Activated naive CD8-positive, alpha-beta T cell treated with anti-CD3 and anti-CD28 coated beads, Interleukin-2, amount 10 ng/mL, durations not matched to agents 7 days and 5 days (primary cell): ENCODE measurements at regions not wholly inside any gene's neighbourhood (a gene's known extent, or its start where the extent isn't known, plus 50 kb on each side); places are given as distances from the start of the nearest gene placed in this dataset.

Experiments
- ATAC-seq: fragments of 150-1000 bp; cut with Tn5 transposase; one replicate; pipeline ENCODE4 v1.10.0; 2021; ENCODE audit warnings: low read depth, moderate library complexity
- POLR2A ChIA-PET: fragments of 350-600 bp; sonication (Branson Sonifier 250); formaldehyde crosslinking; loops from one replicate; lab custom pipeline; 2021; ENCODE audit warnings: antibody characterized with exemption; lab: Charles Lee
- DNase-seq: peaks from one replicate; pipeline ENCODE4 v3.0.0; 2021
- H3K27ac Mint-ChIP-seq: one replicate; pipeline ENCODE4 v1.8.0; 2022; ENCODE audit warnings: mild to moderate bottlenecking, mixed read lengths
- H3K27me3 Mint-ChIP-seq: one replicate; pipeline ENCODE4 v1.8.0; 2022; ENCODE audit warnings: mild to moderate bottlenecking, moderate library complexity, mixed read lengths
- H3K36me3 Mint-ChIP-seq: one replicate; pipeline ENCODE4 v1.8.0; 2021; ENCODE audit warnings: mild to moderate bottlenecking, mixed read lengths
- H3K4me1 Mint-ChIP-seq: one replicate; pipeline ENCODE4 v1.8.0; 2021; ENCODE audit warnings: mixed read lengths
- H3K4me3 Mint-ChIP-seq: one replicate; pipeline ENCODE4 v1.8.0; 2022; ENCODE audit warnings: mild to moderate bottlenecking, moderate library complexity, mixed read lengths
- H3K9me3 Mint-ChIP-seq: one replicate; pipeline ENCODE4 v1.8.0; 2021; ENCODE audit warnings: mixed read lengths

- Mint-ChIP-seq H3K4me3 (no peak overlapping the region), H3K4me1 (no peaks in the 10 kb centered on the region), H3K9me3 (peaks cover 3% of the 10 kb centered on the region), H3K27me3 (no peaks in the 10 kb centered on the region), H3K36me3 (no peaks in the 10 kb centered on the region), H3K27ac (no peak overlapping the region)
- no peak for ATAC-seq
- POLR2A ChIA-PET: no interaction called here
- DNase-seq: no peak
These were observed 1278.3 kb downstream of the SLC16A7 start for GRCh38 chr12:60874091-60874490.

GRCh38 chr12:60920841-60921495 lies 1325.1 kb downstream of the SLC16A7 start:
- Mint-ChIP-seq H3K27ac (no peak overlapping the region), H3K4me1 (no peaks in the 10 kb centered on the region), H3K4me3 (no peak overlapping the region), H3K9me3 (peaks cover 2% of the 10 kb centered on the region), H3K27me3 (no peaks in the 10 kb centered on the region), H3K36me3 (no peaks in the 10 kb centered on the region)
- no peak for DNase-seq
- POLR2A ChIA-PET: no interaction called here
- no peak for ATAC-seq

- ATAC-seq: no peak
- POLR2A ChIA-PET: no interaction called here
- no peaks in the 10 kb centered on the region for H3K4me1 Mint-ChIP-seq
- no peak overlapping the region for H3K4me3 Mint-ChIP-seq
- no peak for DNase-seq
- H3K27ac Mint-ChIP-seq: no peak overlapping the region
- H3K36me3 Mint-ChIP-seq: no peaks in the 10 kb centered on the region
- H3K27me3 Mint-ChIP-seq: no peaks in the 10 kb centered on the region
- H3K9me3 Mint-ChIP-seq: peaks cover 2% of the 10 kb centered on the region
These were observed 1325.7 kb downstream of the SLC16A7 start for GRCh38 chr12:60921541-60921940.

- ATAC-seq (no peak), DNase-seq (no peak)
- H3K27me3 Mint-ChIP-seq: no peaks in the 10 kb centered on the region
- H3K36me3 Mint-ChIP-seq: no peaks in the 10 kb centered on the region
- no peak overlapping the region for H3K27ac Mint-ChIP-seq
- no peaks in the 10 kb centered on the region for H3K4me1 Mint-ChIP-seq
- no peak overlapping the region for H3K4me3 Mint-ChIP-seq
- POLR2A ChIA-PET: no interaction called here
- H3K9me3 Mint-ChIP-seq: peaks cover 4% of the 10 kb centered on the region
These were observed 1330.4 kb downstream of the SLC16A7 start for GRCh38 chr12:60926256-60926655.

DNA sequence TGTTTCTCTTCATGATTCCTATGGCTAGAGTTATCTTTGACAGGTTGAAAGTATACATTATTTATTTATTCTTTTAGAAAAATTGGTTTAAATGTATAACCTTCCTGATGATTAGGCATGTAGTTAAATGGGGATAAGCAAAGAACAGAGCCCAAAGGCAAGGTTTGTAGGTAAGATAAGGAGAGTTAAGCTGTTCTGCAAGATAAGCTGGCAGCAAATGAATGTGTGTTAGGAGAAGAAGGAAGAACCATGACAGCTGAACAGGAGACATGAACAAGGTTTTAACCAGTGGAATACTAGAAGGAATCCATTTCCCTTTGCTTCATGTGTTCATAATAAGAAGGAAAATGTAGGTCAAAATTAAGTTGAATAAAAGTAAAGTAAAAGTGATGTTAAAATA lies 1330.1 kb upstream of the USP15 start:
- Mint-ChIP-seq H3K4me1 (no peaks in the 10 kb centered on the region), H3K27ac (no peak overlapping the region), H3K36me3 (no peaks in the 10 kb centered on the region), H3K27me3 (no peaks in the 10 kb centered on the region), H3K9me3 (peaks cover 6% of the 10 kb centered on the region), H3K4me3 (no peak overlapping the region)
- no peak for DNase-seq
- ATAC-seq: no peak
- POLR2A ChIA-PET: no interaction called here

GRCh38 chr12:60935981-60936761 lies 1324.0 kb upstream of the USP15 start:
- Mint-ChIP-seq H3K4me3 (no peak overlapping the region), H3K4me1 (no peaks in the 10 kb centered on the region), H3K36me3 (no peaks in the 10 kb centered on the region), H3K9me3 (peaks cover 6% of the 10 kb centered on the region), H3K27ac (no peak overlapping the region), H3K27me3 (no peaks in the 10 kb centered on the region)
- POLR2A ChIA-PET: no interaction called here
- DNase-seq (no peak), ATAC-seq (no peak)

DNA sequence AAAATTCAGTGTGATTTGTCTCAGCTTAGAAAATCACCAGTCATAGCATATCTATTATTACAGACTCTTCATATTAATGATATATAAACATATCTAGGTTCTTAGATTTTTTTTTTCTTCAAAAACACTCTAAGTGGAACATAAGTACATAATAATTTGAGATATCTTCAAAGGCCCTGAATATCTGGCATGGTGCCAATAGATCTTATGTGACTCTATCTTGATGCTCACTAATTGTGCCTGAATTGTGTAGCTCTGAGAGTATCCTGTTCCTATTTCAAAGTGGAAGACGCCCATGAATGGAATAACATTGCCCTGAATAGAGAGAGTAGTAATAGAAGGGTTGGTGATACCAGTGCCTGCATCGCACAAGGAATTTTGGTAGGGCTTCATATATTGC lies 1312.7 kb upstream of the USP15 start:
- POLR2A ChIA-PET: no interaction called here
- Mint-ChIP-seq H3K4me1 (no peaks in the 10 kb centered on the region), H3K36me3 (no peaks in the 10 kb centered on the region), H3K9me3 (peaks cover 2% of the 10 kb centered on the region), H3K27ac (no peak overlapping the region), H3K4me3 (no peak overlapping the region), H3K27me3 (no peaks in the 10 kb centered on the region)
- DNase-seq (no peak), ATAC-seq (no peak)

DNA sequence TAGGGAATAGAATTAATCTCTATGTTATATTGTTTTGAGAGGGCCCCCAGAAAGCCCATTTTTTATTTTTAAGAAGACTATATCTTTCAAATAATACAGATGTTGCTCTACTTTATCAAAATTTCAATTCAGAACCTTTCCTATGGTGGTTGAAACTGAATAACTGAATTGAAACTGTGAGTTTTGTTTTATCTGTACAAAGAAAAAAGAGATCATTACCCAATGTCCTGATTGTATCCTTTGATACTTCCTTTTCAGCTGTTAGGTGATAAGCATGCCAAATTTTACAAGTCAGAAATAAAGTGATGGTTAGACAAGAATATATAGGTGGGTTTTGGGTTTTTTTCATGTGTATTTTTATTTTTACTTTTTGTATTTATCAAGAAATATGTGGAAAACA lies 1293.1 kb upstream of the USP15 start:
- POLR2A ChIA-PET: no interaction called here
- no peaks in the 10 kb centered on the region for H3K36me3 Mint-ChIP-seq
- H3K9me3 Mint-ChIP-seq: no peaks in the 10 kb centered on the region
- no peaks in the 10 kb centered on the region for H3K4me1 Mint-ChIP-seq
- no peak overlapping the region for H3K27ac Mint-ChIP-seq
- no peaks in the 10 kb centered on the region for H3K27me3 Mint-ChIP-seq
- ATAC-seq (no peak), DNase-seq (no peak)
- no peak overlapping the region for H3K4me3 Mint-ChIP-seq

- no peak overlapping the region for H3K27ac Mint-ChIP-seq
- POLR2A ChIA-PET: no interaction called here
- no peaks in the 10 kb centered on the region for H3K4me1 Mint-ChIP-seq
- H3K4me3 Mint-ChIP-seq: no peak overlapping the region
- no peak for DNase-seq
- ATAC-seq: no peak
- no peaks in the 10 kb centered on the region for H3K27me3 Mint-ChIP-seq
- H3K9me3 Mint-ChIP-seq: peaks cover 5% of the 10 kb centered on the region
- H3K36me3 Mint-ChIP-seq: no peaks in the 10 kb centered on the region
These were observed 1282.2 kb upstream of the USP15 start for GRCh38 chr12:60977966-60978365.

DNA sequence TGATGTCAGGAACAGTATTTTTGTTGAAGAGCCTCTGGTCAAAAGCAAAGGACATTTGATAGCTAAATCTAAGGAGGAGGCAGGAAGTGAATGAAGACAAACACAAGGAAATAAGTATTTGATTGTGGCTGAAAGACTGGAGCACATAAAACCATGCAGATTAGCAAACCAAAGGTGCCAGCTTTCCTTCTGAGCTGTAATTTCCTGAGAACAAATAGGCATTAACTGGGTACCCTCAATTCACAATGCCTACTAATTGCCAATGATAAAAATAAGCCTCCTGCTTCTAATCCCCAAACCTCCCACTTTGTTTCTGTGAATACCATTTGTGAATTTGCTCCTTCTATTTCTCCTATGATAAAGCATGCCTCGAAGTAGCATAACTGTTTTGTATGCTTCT lies 1279.6 kb upstream of the USP15 start:
- POLR2A ChIA-PET: no interaction called here
- Mint-ChIP-seq H3K27me3 (no peaks in the 10 kb centered on the region), H3K36me3 (no peaks in the 10 kb centered on the region), H3K4me3 (no peak overlapping the region), H3K27ac (no peak overlapping the region), H3K9me3 (peaks cover 6% of the 10 kb centered on the region), H3K4me1 (no peaks in the 10 kb centered on the region)
- DNase-seq: no peak
- no peak for ATAC-seq

GRCh38 chr12:60981473-60981872 lies 1278.7 kb upstream of the USP15 start:
- ATAC-seq: no peak
- no peaks in the 10 kb centered on the region for H3K27me3 Mint-ChIP-seq
- DNase-seq: no peak
- H3K27ac Mint-ChIP-seq: no peak overlapping the region
- peaks cover 6% of the 10 kb centered on the region for H3K9me3 Mint-ChIP-seq
- POLR2A ChIA-PET: no interaction called here
- no peaks in the 10 kb centered on the region for H3K36me3 Mint-ChIP-seq
- no peak overlapping the region for H3K4me3 Mint-ChIP-seq
- no peaks in the 10 kb centered on the region for H3K4me1 Mint-ChIP-seq

DNA sequence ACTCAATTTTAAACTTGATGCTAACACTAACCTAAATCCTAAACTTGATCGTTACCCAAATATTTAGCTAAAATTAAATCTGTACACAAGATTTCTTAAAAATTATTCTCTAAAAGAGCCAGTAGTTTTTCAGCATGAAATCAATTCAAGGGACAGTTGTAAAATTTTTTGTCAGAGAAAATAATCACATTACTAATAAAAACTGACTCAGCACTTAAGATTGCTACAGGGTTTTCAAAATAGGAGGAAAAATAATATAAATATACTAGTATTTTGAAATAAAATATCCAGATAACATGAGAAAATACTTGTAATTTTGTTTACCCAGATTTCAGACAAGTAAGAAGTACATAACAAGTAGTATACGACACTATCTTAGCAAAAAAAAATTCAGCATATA lies 1268.1 kb upstream of the USP15 start:
- Mint-ChIP-seq H3K36me3 (no peaks in the 10 kb centered on the region), H3K4me1 (no peaks in the 10 kb centered on the region), H3K4me3 (no peak overlapping the region), H3K27me3 (no peaks in the 10 kb centered on the region), H3K9me3 (peaks cover 2% of the 10 kb centered on the region), H3K27ac (no peak overlapping the region)
- ATAC-seq: no peak
- no peak for DNase-seq
- POLR2A ChIA-PET: no interaction called here

GRCh38 chr12:60995256-60995825 lies 1264.9 kb upstream of the USP15 start:
- POLR2A ChIA-PET: no interaction called here
- ATAC-seq: no peak

GRCh38 chr12:60997869-60998378 lies 1262.3 kb upstream of the USP15 start:
- H3K9me3 Mint-ChIP-seq: peaks cover 4% of the 10 kb centered on the region
- ATAC-seq (no peak), DNase-seq (no peak)
- H3K27me3 Mint-ChIP-seq: no peaks in the 10 kb centered on the region
- H3K27ac Mint-ChIP-seq: no peak overlapping the region
- H3K36me3 Mint-ChIP-seq: no peaks in the 10 kb centered on the region
- POLR2A ChIA-PET: no interaction called here
- H3K4me3 Mint-ChIP-seq: no peak overlapping the region
- H3K4me1 Mint-ChIP-seq: no peaks in the 10 kb centered on the region

More at GRCh38 chr12:60995256-60995825, 1264.9 kb upstream of the USP15 start:
- H3K36me3 Mint-ChIP-seq: no peaks in the 10 kb centered on the region
- no peaks in the 10 kb centered on the region for H3K27me3 Mint-ChIP-seq
- peaks cover 4% of the 10 kb centered on the region for H3K9me3 Mint-ChIP-seq
- no peaks in the 10 kb centered on the region for H3K4me1 Mint-ChIP-seq
- no peak overlapping the region for H3K4me3 Mint-ChIP-seq
- no peak for DNase-seq
- H3K27ac Mint-ChIP-seq: no peak overlapping the region
